Astrocyte (in vitro differentiated cells and primary cell): ENCODE measurements at regions not wholly inside any gene's neighbourhood (a gene's known extent, or its start where the extent isn't known, plus 50 kb on each side); places are given as distances from the start of the nearest gene placed in this dataset.

Source experiments
- CTCF ChIP-seq: IDR thresholded peaks from 2 replicates; pipeline ENCODE4 v1.5.1; 2011; ENCODE audit warnings: low read depth, mild to moderate bottlenecking, inconsistent platforms, low read length, moderate library complexity; ENCODE audit not compliant: insufficient read depth
- EZH2 ChIP-seq: IDR thresholded peaks from 2 replicates; pipeline ENCODE4 v1.6.1; 2012; ENCODE audit warnings: mild to moderate bottlenecking, low read length, inconsistent platforms; ENCODE audit not compliant: insufficient read depth

- TF ChIP-seq CTCF: no peak
- TF ChIP-seq EZH2: no peak
These were observed 298.3 kb upstream of the XYLT1 start for GRCh38 chr16:17769065-17769464.
